ENCODE measurements at regions not wholly inside any gene's neighbourhood (a gene's known extent, or its start where the extent isn't known, plus 50 kb on each side); places are given as distances from the start of the nearest gene placed in this dataset.
"Not testable (repeated sequence)": the region's sequence is repeated elsewhere in the genome, so short reads cannot be mapped to it uniquely, and the experiment has no call there.

DNA sequence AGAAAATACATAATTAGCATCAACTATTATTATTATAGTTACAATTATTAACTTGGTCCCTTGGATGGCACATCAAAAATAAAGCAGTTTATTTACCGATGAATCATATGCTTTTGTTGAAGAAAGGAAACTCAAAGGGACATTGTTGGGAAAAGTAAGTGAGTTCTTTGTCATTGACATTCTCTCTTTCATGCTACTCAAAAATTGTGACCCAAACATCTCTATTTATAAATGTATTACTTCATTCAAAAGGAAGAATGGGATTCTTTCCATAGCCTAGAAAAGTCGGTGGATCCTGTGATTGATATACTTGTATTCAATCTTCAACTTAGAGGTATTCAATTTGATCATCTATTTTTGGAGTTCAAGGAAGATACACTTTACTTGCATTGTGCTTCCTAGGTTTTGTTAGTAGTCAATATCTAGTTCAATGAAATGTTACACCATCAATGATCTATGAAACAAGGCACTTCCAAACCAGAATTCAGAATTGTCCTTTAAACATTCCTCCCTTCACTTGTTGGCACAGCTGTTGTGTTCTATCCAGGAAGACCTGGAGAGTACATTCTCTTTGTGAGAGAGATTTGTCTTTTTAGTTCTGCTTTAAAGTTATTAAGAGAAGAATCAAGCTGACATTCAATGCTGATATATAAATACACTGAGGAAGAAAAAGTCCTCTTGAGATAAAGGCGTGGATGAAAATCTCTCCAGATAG lies 235.2 kb downstream of the TMEM26 start:
- TF ChIP-seq, protein P1, sequence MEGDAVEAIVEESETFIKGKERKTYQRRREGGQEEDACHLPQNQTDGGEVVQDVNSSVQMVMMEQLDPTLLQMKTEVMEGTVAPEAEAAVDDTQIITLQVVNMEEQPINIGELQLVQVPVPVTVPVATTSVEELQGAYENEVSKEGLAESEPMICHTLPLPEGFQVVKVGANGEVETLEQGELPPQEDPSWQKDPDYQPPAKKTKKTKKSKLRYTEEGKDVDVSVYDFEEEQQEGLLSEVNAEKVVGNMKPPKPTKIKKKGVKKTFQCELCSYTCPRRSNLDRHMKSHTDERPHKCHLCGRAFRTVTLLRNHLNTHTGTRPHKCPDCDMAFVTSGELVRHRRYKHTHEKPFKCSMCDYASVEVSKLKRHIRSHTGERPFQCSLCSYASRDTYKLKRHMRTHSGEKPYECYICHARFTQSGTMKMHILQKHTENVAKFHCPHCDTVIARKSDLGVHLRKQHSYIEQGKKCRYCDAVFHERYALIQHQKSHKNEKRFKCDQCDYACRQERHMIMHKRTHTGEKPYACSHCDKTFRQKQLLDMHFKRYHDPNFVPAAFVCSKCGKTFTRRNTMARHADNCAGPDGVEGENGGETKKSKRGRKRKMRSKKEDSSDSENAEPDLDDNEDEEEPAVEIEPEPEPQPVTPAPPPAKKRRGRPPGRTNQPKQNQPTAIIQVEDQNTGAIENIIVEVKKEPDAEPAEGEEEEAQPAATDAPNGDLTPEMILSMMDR (IDR thresholded peaks at IDR 0.05; ENCODE audit: insufficient read depth, low read length, severe bottlenecking): no peak
- Histone ChIP-seq H3K4me3 (ENCODE audit: low read depth, low read length) (no peak overlapping the region), H3K27me3 (ENCODE audit: control insufficient read depth, insufficient read depth, low read length) (no peaks in the 10 kb centered on the region), H3K36me3 (ENCODE audit: control insufficient read depth, insufficient read depth, low read length) (no peaks in the 10 kb centered on the region)
- DNase-seq (ENCODE audit: low read depth) (no peak), FAIRE-seq (no peak)

DNA sequence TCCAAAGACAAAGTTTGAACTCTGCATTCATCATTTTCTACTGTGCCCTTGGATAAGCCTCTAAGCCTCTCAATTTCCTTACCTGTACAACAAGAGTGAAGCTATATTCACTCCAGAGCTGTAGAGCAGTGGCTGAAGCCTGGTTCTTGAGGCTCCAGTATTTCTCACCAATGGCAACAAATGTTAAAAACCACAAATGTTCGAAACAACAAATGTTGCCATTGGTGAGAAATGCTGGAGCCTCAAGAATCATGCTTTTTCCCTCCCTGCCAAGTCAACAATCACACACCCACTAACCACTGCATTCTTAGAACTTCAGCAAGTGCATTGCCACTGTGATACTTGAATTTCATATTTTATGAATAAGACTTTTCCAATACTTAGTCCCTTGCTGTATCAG lies 237.9 kb downstream of the TMEM26 start:
- TF ChIP-seq, protein P1 (IDR thresholded peaks at IDR 0.05; ENCODE audit: insufficient read depth, low read length, severe bottlenecking): no peak
- no peak overlapping the region for H3K4me3 ChIP-seq (ENCODE audit: low read depth, low read length)
- H3K36me3 ChIP-seq (ENCODE audit: control insufficient read depth, insufficient read depth, low read length): no peaks in the 10 kb centered on the region
- DNase-seq (ENCODE audit: low read depth): no peak
- no peaks in the 10 kb centered on the region for H3K27me3 ChIP-seq (ENCODE audit: control insufficient read depth, insufficient read depth, low read length)
- FAIRE-seq: no peak

DNA sequence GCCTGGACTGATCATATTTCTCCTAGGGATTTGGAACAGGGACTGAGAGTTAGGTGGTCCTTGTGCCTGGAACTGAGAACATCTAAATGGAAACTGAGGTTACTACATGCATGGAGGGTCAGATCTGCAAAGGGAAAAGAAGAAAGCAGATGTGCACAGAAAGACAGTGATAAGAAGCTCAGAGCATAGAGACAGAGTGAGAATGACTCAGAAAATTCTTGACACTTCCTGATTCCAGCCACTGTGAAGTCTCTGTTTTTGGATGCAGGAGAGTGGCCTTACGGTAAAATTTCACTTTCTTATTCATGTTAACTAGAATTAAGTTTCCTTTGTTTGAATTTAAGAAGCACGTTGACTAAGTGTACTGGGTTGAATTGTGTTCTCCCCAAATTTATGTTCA lies 241.7 kb downstream of the TMEM26 start:
- TF ChIP-seq, protein P1 (IDR thresholded peaks at IDR 0.05; ENCODE audit: insufficient read depth, low read length, severe bottlenecking): no peak
- DNase-seq (ENCODE audit: low read depth) (peak; percentile 3), FAIRE-seq (no peak)
- Histone ChIP-seq H3K4me3 (ENCODE audit: low read depth, low read length) (no peak overlapping the region), H3K27me3 (ENCODE audit: control insufficient read depth, insufficient read depth, low read length) (no peaks in the 10 kb centered on the region), H3K36me3 (ENCODE audit: control insufficient read depth, insufficient read depth, low read length) (no peaks in the 10 kb centered on the region)

DNA sequence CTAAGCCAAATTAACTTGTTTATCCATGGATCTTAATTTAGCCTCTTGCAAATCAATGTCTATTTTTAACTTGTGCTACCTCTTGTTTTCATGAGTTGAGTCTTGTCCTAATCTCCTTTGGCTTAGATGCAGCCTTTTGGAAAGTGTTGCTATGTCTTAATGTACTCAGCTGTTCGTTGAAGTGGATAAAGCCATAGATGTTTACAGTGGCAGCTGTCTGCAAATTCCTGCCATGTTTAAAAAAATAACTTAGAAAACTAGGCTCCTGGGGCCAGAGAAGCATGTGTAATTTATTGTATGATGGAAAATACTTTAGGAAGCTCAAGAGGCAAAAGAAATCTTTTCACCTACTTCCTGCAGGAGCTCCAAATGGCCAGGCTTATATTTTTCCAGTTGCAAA lies 253.1 kb upstream of the RHOBTB1 start:
- DNase-seq (ENCODE audit: low read depth) (no peak), FAIRE-seq (no peak)
- no peaks in the 10 kb centered on the region for H3K27me3 ChIP-seq (ENCODE audit: control insufficient read depth, insufficient read depth, low read length)

DNA sequence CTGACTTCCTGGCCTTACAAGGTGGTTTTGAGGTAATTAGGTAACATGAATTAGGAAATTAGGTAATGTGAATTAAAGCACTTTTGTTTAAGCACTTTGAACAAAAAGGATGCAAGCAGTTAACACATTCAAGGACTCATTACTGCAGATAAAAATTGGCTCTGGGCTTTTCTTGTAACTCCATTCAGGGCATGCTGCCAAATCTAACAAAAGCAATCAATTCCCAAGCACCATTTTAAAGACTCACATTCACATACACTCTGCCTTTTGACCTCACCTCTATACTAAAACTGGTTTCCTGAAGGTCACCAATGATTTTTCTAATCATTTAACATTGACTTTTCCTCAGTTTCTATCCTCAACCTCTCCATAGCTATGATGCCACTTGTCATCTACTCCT lies 251.2 kb upstream of the RHOBTB1 start:
- FAIRE-seq: no peak
- no peaks in the 10 kb centered on the region for H3K36me3 ChIP-seq (ENCODE audit: control insufficient read depth, insufficient read depth, low read length)
- no peak for DNase-seq (ENCODE audit: low read depth)
- no peak overlapping the region for H3K4me3 ChIP-seq (ENCODE audit: low read depth, low read length)
- TF ChIP-seq, protein P1 (IDR thresholded peaks at IDR 0.05; ENCODE audit: insufficient read depth, low read length, severe bottlenecking): no peak
- H3K27me3 ChIP-seq (ENCODE audit: control insufficient read depth, insufficient read depth, low read length): no peaks in the 10 kb centered on the region

More for the DNA sequence above, 253.1 kb upstream of the RHOBTB1 start:
- Histone ChIP-seq H3K4me3 (ENCODE audit: low read depth, low read length) (no peak overlapping the region), H3K36me3 (ENCODE audit: control insufficient read depth, insufficient read depth, low read length) (no peaks in the 10 kb centered on the region)
- TF ChIP-seq, protein P1 (IDR thresholded peaks at IDR 0.05; ENCODE audit: insufficient read depth, low read length, severe bottlenecking): no peak

DNA sequence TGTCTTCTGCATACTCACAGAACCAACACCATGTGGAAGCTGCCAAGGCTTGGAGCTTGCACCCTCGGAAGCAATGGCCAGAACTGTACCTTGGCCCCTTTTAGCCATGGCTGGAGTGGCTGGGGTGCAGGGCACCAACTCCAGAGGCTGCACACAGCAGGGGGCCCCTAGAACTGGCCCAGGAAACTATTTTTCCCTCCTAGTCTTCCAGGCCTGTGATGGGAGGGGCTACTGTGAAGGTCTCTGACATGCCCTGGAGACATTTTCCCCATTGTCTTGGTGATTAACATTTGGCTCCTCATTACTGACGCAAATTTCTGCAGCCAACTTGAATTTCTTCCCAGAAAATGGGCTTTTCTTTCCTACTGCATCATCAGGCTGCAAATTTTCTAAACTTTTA lies 248.6 kb upstream of the RHOBTB1 start:
- DNase-seq (ENCODE audit: low read depth); H3K27me3 ChIP-seq (ENCODE audit: control insufficient read depth, insufficient read depth, low read length); FAIRE-seq; H3K36me3 ChIP-seq (ENCODE audit: control insufficient read depth, insufficient read depth, low read length); H3K4me3 ChIP-seq (ENCODE audit: low read depth, low read length): not testable (repeated sequence)

Data from bronchial epithelial cell (primary cell).